GM18498 (cell line): ENCODE measurements at regions not wholly inside any gene's neighbourhood (a gene's known extent, or its start where the extent isn't known, plus 50 kb on each side); places are given as distances from the start of the nearest gene placed in this dataset.

Experiments
- ATAC-seq: cut with Tn5 transposase; IDR thresholded peaks from one replicate; pipeline ENCODE4 v1.9.1; 2021; ENCODE audit warnings: mild to moderate bottlenecking, moderate library complexity; ENCODE audit not compliant: unreplicated experiment

GRCh38 chr5:89260254-89260653 is 377.3 kb upstream of the MEF2C start:
- ATAC-seq, result no peak

- ATAC-seq, result no peak
These were observed 373.0 kb upstream of the MEF2C start for GRCh38 chr5:89255845-89256463.

DNA sequence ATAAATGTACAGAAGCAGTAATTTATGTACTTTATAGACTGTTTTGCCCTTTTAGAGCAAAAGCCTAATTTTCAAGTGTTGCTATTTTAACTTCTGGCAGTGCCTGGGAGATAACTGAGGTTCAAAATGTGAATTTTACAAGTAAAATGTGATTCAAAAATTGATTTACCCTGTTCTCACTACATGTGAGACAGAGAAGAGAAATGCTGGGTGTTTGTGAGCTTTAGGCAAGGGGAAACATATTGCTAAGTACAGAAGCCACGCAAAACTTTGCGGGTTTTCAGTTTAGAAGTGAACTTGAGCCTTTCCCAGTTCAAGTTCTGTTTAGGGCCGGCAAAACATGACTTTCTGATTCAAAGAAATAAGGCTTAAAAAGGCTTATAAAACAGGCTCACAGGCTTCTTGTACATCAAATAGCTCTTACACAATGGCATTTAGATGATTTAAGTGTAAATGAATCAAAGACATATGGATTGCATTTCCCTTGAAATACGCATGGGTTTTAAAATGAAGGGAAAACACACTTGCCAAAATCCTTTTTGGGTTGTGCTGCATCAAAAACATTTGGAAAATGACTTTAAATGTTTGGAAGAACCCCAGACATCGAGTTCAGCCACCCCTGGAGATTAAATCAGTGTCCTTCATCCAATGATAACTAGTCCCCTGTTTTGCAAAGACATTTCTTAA is 370.8 kb upstream of the MEF2C start:
- no peak for ATAC-seq

DNA sequence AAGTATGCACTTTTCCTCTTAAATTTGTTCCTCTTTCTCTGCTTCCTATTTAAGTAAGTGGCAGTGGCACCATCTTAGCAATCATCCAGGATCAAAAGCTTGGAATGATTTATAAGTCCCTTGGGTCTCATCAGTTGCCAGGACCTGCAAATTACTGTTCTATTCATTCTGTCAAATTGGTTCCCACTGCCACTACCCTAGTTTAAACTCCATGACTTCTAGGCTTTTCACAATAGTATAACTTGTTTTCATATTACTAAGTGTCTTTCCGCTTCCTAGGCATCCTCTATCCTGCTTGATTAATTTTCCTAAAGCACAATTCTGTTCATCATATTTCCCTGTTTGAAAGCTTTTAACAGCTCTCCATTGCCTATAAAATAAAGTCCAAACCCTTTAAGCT is 363.9 kb upstream of the MEF2C start:
- ATAC-seq, result no peak

DNA sequence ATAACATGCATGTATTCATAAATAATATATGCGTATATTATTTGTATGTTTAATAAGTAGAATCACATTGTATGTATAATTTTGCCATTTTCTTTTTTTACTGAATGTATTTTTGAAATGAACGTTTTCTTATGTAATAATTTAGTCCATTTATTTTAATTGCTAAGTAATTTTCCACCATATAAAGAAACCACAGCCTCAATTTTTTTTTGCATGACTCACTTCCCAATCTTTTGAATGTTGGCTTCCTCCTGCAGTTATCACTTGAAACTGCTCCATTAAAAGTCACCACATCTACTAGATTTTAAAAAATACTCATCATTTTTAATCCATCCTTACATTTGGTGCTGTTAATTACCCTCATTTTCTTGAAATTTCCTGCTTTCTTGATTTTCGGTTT is 363.3 kb upstream of the MEF2C start:
- no peak for ATAC-seq

DNA sequence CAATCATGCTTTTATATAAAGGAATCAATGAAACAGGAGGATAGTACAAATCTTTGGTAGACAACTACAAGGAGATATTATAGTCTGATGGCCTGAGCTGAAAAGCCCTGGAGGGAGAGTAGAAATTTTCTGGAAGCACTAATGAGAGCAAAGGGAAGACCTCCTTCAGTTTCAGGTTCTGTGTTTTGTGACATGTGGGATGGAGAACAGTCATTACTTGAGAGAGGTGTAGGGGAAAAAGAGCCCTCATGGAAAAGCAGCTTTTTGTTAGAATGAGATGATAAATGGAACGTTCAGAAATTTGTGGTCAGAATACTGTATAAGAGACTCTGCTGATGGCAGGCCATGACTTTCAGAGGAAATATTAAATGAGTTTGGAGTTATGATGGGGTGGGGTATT is 360.6 kb upstream of the MEF2C start:
- no peak for ATAC-seq

DNA sequence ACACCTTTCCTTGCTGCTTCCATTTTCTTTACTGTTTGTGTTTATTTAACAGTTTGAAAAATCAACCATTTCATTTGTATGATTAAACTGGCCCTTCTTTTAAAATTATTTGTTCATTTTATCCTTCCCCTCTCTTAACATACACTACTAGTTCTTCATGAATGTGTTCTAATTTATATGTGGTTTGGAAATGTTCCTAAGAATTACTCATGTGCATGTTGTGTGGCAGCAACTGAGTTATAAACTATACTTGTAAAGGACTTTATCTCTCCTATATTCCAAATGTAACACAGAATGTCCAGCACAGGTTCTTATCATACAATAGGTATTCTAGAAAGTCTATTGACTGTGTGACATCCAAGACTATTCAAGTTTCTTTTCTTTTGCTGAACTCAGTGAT is 358.2 kb upstream of the MEF2C start:
- no peak for ATAC-seq

DNA sequence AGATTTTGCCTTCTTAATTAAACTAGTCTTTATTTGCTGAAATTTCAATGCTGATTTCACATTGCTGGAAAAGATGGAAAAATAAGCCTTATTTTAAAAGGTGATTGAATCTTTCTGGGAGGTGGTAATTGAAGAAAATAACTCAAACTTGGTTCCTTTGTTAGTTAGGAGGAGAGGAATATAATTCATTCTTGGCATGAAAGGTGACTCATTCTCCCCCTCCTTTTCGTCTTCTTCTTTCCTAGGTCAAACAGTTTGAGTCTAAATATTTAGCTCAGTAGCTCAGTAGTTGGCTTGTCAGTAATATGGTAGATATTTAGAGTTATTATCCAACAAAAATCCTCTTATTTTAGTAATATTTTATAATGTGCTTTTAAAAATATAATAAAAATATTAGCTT is 353.9 kb upstream of the MEF2C start:
- ATAC-seq, result no peak

GRCh38 chr5:89233462-89233861 is 350.5 kb upstream of the MEF2C start:
- ATAC-seq, result no peak

GRCh38 chr5:89232139-89232603 is 349.2 kb upstream of the MEF2C start:
- ATAC-seq, result peak; percentile 92

- ATAC-seq, result no peak
These were observed 347.2 kb upstream of the MEF2C start for GRCh38 chr5:89230178-89230577.

DNA sequence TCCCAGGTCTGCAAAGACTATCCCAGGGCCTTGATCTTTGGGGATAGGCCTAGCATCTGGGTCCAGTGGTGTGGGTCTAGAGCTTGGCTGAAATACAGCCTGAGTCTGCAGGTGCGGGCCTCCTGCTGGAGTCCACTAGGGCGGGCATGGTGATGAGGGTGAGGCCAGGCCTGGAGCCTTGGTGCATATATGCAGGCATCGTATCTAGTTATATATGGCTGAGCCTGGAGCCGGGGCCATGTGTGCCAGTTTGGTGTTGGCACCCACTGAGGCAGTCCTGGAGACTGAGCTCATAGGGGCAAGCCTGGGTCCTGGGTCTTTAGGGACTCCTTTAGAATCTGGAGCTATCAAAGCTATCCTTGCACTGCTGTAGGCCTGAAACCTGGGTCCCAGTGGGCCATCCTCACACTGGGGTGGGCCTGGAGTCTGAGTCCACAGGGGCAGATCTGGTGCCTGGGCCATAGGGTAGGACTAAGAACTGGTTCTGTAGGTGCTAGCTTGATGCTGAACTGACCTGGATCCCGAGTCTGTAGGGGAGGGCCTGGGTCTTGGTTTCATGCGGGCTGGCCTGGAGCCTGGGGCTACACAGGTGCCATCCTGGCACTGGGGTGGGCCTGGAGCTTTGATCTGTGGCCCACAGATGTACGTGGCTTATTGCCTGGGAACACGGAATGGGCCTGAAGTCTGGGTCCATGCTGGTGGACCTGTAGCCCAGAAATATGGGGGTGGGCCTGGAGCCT is 346.5 kb upstream of the MEF2C start:
- no peak for ATAC-seq

DNA sequence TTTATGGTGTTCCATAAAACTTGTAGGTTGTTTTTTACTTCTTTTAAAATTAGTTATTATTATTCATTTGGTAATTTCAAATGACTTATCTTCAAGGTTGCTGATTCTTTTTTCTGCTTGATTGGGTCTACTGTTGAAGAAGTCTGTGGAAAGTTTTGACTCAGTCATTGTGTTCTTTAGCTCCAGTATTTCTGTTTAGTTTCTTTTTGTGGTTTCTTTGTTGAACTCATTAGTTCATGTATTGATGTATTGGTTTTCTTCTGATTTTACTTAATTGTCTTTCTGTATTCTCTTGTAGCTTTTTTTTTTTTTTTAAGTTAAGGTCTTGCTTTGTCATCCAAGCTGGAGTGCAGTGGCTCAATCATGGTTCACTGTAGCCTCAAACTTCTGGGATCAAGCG is 345.4 kb upstream of the MEF2C start:
- no peak for ATAC-seq

- no peak for ATAC-seq
These were observed 335.4 kb upstream of the MEF2C start for GRCh38 chr5:89218364-89218763.

DNA sequence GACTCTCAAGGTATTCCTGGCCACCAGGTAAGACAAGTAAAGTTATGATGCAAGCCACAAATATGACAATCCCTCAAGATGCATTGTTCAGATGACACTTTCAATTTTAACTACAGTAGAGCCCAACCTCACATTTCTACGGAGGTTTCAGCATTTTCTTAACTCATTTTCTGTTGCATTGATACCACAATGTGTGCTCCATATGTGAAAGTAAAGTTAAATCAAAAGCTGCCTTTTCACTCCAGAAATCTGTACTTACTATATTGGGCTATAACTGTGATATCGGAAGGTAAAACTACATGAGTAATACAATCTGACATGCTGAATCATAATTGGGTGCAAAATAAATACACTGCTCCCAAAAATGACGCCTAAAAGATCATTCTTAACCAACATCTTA is 333.6 kb upstream of the MEF2C start:
- ATAC-seq, result no peak

DNA sequence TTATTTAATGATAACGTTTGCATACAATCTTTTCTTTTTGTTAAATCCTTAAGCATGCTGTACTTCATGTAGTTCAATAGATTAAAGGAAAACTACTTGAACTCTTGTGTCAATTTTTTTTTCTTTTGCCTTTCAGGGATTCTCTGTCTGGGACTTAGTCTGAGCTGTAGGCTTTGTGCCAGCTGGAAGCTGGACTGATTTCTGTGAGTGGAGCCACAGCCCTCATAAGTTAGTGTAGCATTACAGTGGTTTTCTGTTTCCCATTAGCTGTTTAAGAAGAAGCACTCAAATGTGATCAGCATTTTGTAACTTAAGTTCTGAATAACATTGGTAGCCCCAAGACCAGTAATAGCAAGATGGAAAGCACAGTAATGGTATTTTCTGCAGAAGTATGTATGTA is 330.6 kb upstream of the MEF2C start:
- no peak for ATAC-seq

DNA sequence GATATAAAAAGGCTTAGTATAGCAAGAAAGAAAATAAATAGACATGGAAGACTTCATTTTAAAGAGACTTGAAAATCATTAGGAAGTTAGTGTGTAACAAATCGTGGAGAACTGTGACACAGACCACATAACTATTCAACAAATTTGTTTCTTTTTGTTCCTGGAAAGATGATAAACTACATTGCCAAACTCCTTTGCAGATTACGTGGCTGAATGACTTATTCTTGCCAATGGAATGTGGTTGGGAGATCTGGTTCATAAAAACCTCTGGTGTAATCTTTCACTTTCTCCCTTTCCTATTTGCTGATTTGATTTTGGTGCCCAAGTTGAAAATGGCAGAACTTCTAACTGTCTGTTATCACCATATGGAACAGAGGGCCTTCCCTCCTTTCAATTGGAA is 328.9 kb upstream of the MEF2C start:
- ATAC-seq, result no peak

DNA sequence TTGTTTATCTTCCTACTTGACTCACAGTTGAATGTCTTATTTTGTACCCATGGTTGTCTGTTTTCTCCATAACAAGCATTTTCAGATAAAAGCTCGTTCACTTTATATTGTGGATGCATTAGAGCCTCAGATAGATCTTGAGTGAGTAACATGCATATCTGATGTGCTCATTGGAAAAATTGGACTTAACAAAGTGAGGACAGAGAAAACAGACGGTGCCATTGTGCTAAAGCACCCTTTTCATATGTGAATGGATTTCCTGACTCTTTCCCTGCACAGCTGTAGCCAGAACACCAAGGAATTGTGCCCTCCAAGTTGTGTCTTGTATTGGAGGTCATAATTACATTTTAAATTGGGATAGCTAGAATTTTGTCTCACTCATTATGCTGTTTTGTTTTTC is 325.8 kb upstream of the MEF2C start:
- no peak for ATAC-seq

GRCh38 chr5:89208392-89208791 is 325.4 kb upstream of the MEF2C start:
- no peak for ATAC-seq

- ATAC-seq, result no peak
These were observed 321.8 kb upstream of the MEF2C start for GRCh38 chr5:89204756-89205155.

GRCh38 chr5:89203611-89204010 is 320.6 kb upstream of the MEF2C start:
- no peak for ATAC-seq

- ATAC-seq, result no peak
These were observed 317.9 kb upstream of the MEF2C start for GRCh38 chr5:89200899-89201298.
